Gastroesophageal sphincter (tissue), 3 donors: ENCODE measurements at regions not wholly inside any gene's neighbourhood (a gene's known extent, or its start where the extent isn't known, plus 50 kb on each side); places are given as distances from the start of the nearest gene placed in this dataset.
A peak's percentile ranks its signal among the peaks of the same experiment; 100 is the strongest.

Source experiments
- EP300 ChIP-seq: sonication (generic); formaldehyde crosslinking; IDR thresholded peaks from one replicate; pipeline ENCODE4 v1.6.1; 2017; ENCODE audit warnings: antibody characterized with exemption, mild to moderate bottlenecking
- POLR2A ChIP-seq, 2 donors: fragments of 450-650 bp; IDR thresholded peaks; one replicate each; pipeline ENCODE4 v1.6.1; 2017; ENCODE audit warnings: antibody characterized with exemption in 2 of 2, mild to moderate bottlenecking in 2 of 2, moderate library complexity in 1 of 2
- POLR2AphosphoS5 ChIP-seq: sonication (generic); formaldehyde crosslinking; IDR thresholded peaks from one replicate; pipeline ENCODE4 v1.6.1; 2017; ENCODE audit warnings: antibody characterized with exemption
- TF ChIP-seq, protein P1 (sequence below), 4 experiments: fragments of 200-600 bp in 2 of 4; fragments of 450-650 bp in 2 of 4; sonication (generic) in 1 of 4; IDR thresholded peaks; one replicate each; pipeline ENCODE4 v1.5.1; 2017 to 2019; ENCODE audit warnings: antibody characterized with exemption in 4 of 4, mild to moderate bottlenecking in 2 of 4, moderate library complexity in 2 of 4

GRCh38 chr22:27115816-27116256 lies 458.4 kb downstream of the MIAT start:
- TF ChIP-seq, protein P1, sequence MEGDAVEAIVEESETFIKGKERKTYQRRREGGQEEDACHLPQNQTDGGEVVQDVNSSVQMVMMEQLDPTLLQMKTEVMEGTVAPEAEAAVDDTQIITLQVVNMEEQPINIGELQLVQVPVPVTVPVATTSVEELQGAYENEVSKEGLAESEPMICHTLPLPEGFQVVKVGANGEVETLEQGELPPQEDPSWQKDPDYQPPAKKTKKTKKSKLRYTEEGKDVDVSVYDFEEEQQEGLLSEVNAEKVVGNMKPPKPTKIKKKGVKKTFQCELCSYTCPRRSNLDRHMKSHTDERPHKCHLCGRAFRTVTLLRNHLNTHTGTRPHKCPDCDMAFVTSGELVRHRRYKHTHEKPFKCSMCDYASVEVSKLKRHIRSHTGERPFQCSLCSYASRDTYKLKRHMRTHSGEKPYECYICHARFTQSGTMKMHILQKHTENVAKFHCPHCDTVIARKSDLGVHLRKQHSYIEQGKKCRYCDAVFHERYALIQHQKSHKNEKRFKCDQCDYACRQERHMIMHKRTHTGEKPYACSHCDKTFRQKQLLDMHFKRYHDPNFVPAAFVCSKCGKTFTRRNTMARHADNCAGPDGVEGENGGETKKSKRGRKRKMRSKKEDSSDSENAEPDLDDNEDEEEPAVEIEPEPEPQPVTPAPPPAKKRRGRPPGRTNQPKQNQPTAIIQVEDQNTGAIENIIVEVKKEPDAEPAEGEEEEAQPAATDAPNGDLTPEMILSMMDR (IDR thresholded peaks at IDR 0.05): no peak
- TF ChIP-seq POLR2A (IDR thresholded peaks at IDR 0.05) (no peak), POLR2AphosphoS5 (peak; percentile 8), EP300 (no peak)
